Thyroid gland (tissue), 4 donors: ENCODE measurements at regions not wholly inside any gene's neighbourhood (a gene's known extent, or its start where the extent isn't known, plus 50 kb on each side); places are given as distances from the start of the nearest gene placed in this dataset.
A peak's percentile ranks its signal among the peaks of the same experiment; 100 is the strongest.

Experiments used
- DNase-seq, 2 donors: peaks; one replicate each; pipeline ENCODE4 v3.0.0-alpha.2; 2019
- H3K27ac ChIP-seq, 3 donors: fragments of 200-600 bp; sonication (generic); 1 replicate in 2 of 3; 2 replicates in 1 of 3; pipeline ENCODE4 v1.5.1; 2016 to 2019; ENCODE audit warnings: mild to moderate bottlenecking in 1 of 3, moderate library complexity in 1 of 3
- H3K27me3 ChIP-seq: fragments of 200-600 bp; sonication (generic); one replicate; pipeline ENCODE4 v1.5.1; 2019
- H3K36me3 ChIP-seq, 2 donors: fragments of 200-600 bp; sonication (generic); one replicate each; pipeline ENCODE4 v1.5.1; 2016 to 2019
- H3K4me1 ChIP-seq, 2 donors: fragments of 200-600 bp; sonication (generic); one replicate each; pipeline ENCODE4 v1.5.1; 2017 to 2019
- H3K4me3 ChIP-seq, 3 donors: fragments of 200-600 bp; sonication (generic); replicated peaks in 1 of 3; 1 replicate in 2 of 3; 2 replicates in 1 of 3; pipeline ENCODE4 v1.5.1; 2016; ENCODE audit warnings: mild to moderate bottlenecking in 1 of 3
- H3K9me3 ChIP-seq: fragments of 200-600 bp; sonication (generic); one replicate; pipeline ENCODE4 v1.5.1; 2017
- CTCF ChIP-seq, 6 experiments: fragments of 200-600 bp in 3 of 6; fragments of 450-650 bp in 3 of 6; sonication (generic) in 3 of 6; IDR thresholded peaks; one replicate each; pipeline ENCODE4 v1.5.1; 2016 to 2019; ENCODE audit warnings: antibody characterized with exemption in 6 of 6, mild to moderate bottlenecking in 2 of 6, inconsistent platforms in 1 of 6, moderate library complexity in 1 of 6
- POLR2A ChIP-seq, 2 donors: fragments of 450-650 bp; IDR thresholded peaks; one replicate each; pipeline ENCODE4 v1.6.1; 2017; ENCODE audit warnings: antibody characterized with exemption in 2 of 2, mild to moderate bottlenecking in 2 of 2, moderate library complexity in 1 of 2
- WGBS, 2 donors: methylation state at CpG; one replicate each; pipeline ENCODE4 v1.1.5; 2017; 5-methylcytosine and 5-hydroxymethylcytosine counted together
- intact Hi-C: fragments of 100-400 bp; cut with DNase I; formaldehyde crosslinking; loops from one replicate; pipeline ENCODE4 v1.15.1; 2023

GRCh38 chr15:98451236-98451635 lies 197.1 kb upstream of the IGF1R start:
- no peaks in the 10 kb centered on the region for H3K4me1 ChIP-seq
- H3K36me3 ChIP-seq = no peaks in the 10 kb centered on the region
- peak in 1 of 2 donors; percentile 11 for DNase-seq
- H3K27me3 ChIP-seq = no peaks in the 10 kb centered on the region
- H3K4me3 ChIP-seq = no peak overlapping the region
- 43 to 55% methylated on average over 11 of the region's 11 CpGs for WGBS, 2 donors
- intact Hi-C loops = no loop called here
- no peaks in the 10 kb centered on the region for H3K9me3 ChIP-seq
- TF ChIP-seq CTCF (IDR thresholded peaks at IDR 0.05) = no peak
- TF ChIP-seq POLR2A (IDR thresholded peaks at IDR 0.05) = no peak
- no peak overlapping the region for H3K27ac ChIP-seq

GRCh38 chr15:98452238-98452637 lies 196.1 kb upstream of the IGF1R start:
- H3K27me3 ChIP-seq = no peaks in the 10 kb centered on the region
- H3K4me1 ChIP-seq = no peaks in the 10 kb centered on the region
- WGBS, 2 donors = 74 to 84% methylated on average over 4 of the region's 4 CpGs
- H3K36me3 ChIP-seq = no peaks in the 10 kb centered on the region
- TF ChIP-seq POLR2A (IDR thresholded peaks at IDR 0.05) (no peak), CTCF (IDR thresholded peaks at IDR 0.05) (no peak)
- intact Hi-C loops = no loop called here
- H3K9me3 ChIP-seq = no peaks in the 10 kb centered on the region
- no peak overlapping the region for H3K4me3 ChIP-seq
- H3K27ac ChIP-seq = no peak overlapping the region
- DNase-seq = no peak

- intact Hi-C loops = no loop called here
- TF ChIP-seq POLR2A (IDR thresholded peaks at IDR 0.05) = no peak
- TF ChIP-seq CTCF (IDR thresholded peaks at IDR 0.05) = no peak
- Histone ChIP-seq H3K4me3 (no peak overlapping the region), H3K4me1 (no peaks in the 10 kb centered on the region), H3K36me3 (no peaks in the 10 kb centered on the region), H3K27me3 (no peaks in the 10 kb centered on the region), H3K27ac (no peak overlapping the region), H3K9me3 (no peaks in the 10 kb centered on the region)
- 87 to 96% methylated on average over 5 of the region's 5 CpGs for WGBS, 2 donors
- DNase-seq = no peak
These were observed 192.4 kb upstream of the IGF1R start for GRCh38 chr15:98455904-98456303.

GRCh38 chr15:98476559-98476958 lies 171.8 kb upstream of the IGF1R start:
- H3K36me3 ChIP-seq = no peaks in the 10 kb centered on the region
- WGBS, 2 donors = 84 to 88% methylated on average over 1 of the region's 1 CpG

GRCh38 chr15:98480844-98481243 lies 167.5 kb upstream of the IGF1R start:
- 72 to 75% methylated on average over 11 of the region's 11 CpGs for whole genome bisulfite sequencing, 2 donors
- no peak for TF ChIP-seq CTCF (IDR thresholded peaks at IDR 0.05)
- no peak for TF ChIP-seq POLR2A (IDR thresholded peaks at IDR 0.05)
- intact Hi-C loops = no loop called here
- Histone ChIP-seq H3K4me1 (no peaks in the 10 kb centered on the region), H3K9me3 (no peaks in the 10 kb centered on the region), H3K4me3 (no peak overlapping the region), H3K27ac (no peak overlapping the region), H3K27me3 (no peaks in the 10 kb centered on the region), H3K36me3 (no peaks in the 10 kb centered on the region)
- no peak for DNase-seq

More at GRCh38 chr15:98476559-98476958, 171.8 kb upstream of the IGF1R start:
- H3K4me1 ChIP-seq = no peaks in the 10 kb centered on the region
- no peaks in the 10 kb centered on the region for H3K9me3 ChIP-seq
- H3K27me3 ChIP-seq = no peaks in the 10 kb centered on the region
- no peak for DNase-seq
- intact Hi-C loops = no loop called here
- no peak overlapping the region for H3K27ac ChIP-seq
- no peak overlapping the region for H3K4me3 ChIP-seq
- no peak for TF ChIP-seq POLR2A (IDR thresholded peaks at IDR 0.05)
- no peak for TF ChIP-seq CTCF (IDR thresholded peaks at IDR 0.05)
